HUES64 (cell line): ENCODE measurements at regions not wholly inside any gene's neighbourhood (a gene's known extent, or its start where the extent isn't known, plus 50 kb on each side); places are given as distances from the start of the nearest gene placed in this dataset.

Source experiments
- H3K27ac ChIP-seq: 2 replicates; pipeline ENCODE4 v1.7.0; 2013; ENCODE audit warnings: low read depth, low read length, inconsistent platforms
- H3K27me3 ChIP-seq: 2 replicates; pipeline ENCODE4 v1.6.1; 2013; ENCODE audit warnings: mild to moderate bottlenecking, low read length; ENCODE audit not compliant: insufficient read depth
- H3K36me3 ChIP-seq: 2 replicates; pipeline ENCODE4 v1.6.1; 2013; ENCODE audit warnings: mild to moderate bottlenecking, low read length; ENCODE audit not compliant: insufficient read depth
- H3K4me1 ChIP-seq: 2 replicates; pipeline ENCODE4 v1.6.1; 2013; ENCODE audit warnings: mild to moderate bottlenecking, low read length, moderate library complexity; ENCODE audit not compliant: insufficient read depth
- H3K4me3 ChIP-seq: 2 replicates; pipeline ENCODE4 v1.5.1; 2013; ENCODE audit warnings: mild to moderate bottlenecking, low read length, moderate library complexity
- H3K9ac ChIP-seq: 2 replicates; pipeline ENCODE4 v1.6.1; 2013; ENCODE audit warnings: mild to moderate bottlenecking, low read depth, low read length
- H3K9me3 ChIP-seq: 2 replicates; pipeline ENCODE4 v1.6.1; 2013; ENCODE audit warnings: low read depth, low read length; ENCODE audit not compliant: insufficient read depth
- WGBS: fragments of 150-250, 120-280 bp; methylation state at CpG from one replicate; pipeline ENCODE4 v1.1.7; 2013; ENCODE audit warnings: missing lambda C conversion rate; 5-methylcytosine and 5-hydroxymethylcytosine counted together

- Histone ChIP-seq H3K27me3 (no peaks in the 10 kb centered on the region), H3K9me3 (no peaks in the 10 kb centered on the region), H3K9ac (no peak overlapping the region), H3K4me1 (no peaks in the 10 kb centered on the region), H3K36me3 (no peaks in the 10 kb centered on the region), H3K27ac (no peak overlapping the region), H3K4me3 (no peak overlapping the region)
- 100% methylated on average over 1 of the region's 1 CpG for WGBS
Measured at GRCh38 chr4:20529691-20530090, 170.6 kb upstream of the PACRGL start.

GRCh38 chr4:20532116-20532790 is 168.0 kb upstream of the PACRGL start:
- no peaks in the 10 kb centered on the region for H3K9me3 ChIP-seq
- H3K27me3 ChIP-seq = no peaks in the 10 kb centered on the region
- H3K4me1 ChIP-seq = no peaks in the 10 kb centered on the region
- no peaks in the 10 kb centered on the region for H3K36me3 ChIP-seq
- H3K9ac ChIP-seq = no peak overlapping the region
- no peak overlapping the region for H3K4me3 ChIP-seq
- H3K27ac ChIP-seq = no peak overlapping the region
- 91% methylated on average over 3 of the region's 3 CpGs for WGBS

DNA sequence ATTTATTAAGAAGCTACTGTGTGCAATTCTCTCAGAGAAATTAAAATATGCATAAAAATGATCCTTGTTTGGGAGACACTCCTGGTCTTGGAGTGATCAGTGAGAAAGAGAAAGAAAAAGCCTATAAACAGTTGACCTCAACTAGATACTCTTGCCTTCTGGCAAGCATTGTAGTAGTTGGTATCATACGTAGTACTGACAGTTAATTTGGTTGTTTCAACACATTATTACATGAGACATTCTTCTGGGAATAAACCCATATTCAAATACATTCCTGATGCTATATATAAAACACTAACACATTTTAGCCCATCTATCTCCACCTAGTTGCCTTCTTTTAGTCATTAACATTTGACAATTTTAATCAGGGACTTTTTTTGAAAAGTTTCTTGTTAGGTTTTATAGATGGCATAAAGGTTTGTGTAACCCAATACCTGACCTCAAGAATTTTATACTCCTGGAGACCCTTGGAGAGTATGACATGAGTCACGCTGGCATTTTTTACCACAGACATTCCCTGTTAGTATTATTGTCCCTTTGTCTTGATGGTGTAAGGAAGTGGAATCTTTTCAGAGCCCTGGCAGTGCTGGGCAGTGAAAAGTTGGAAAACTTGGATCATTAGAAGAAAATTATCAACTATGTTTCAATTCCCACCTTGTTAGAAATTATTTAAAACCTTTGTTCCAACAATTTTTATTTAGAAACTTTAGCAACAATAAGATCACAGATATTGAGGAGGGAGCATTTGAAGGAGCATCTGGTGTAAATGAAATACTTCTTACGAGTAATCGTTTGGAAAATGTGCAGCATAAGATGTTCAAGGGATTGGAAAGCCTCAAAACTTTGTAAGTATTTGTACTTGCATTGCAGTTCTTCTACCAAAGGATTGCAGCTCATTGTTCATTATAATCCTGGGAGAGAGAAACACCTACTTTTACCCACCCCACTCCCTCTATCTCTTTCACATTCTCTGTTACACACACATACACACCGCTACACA is 167.1 kb upstream of the PACRGL start:
- Histone ChIP-seq H3K36me3 (no peaks in the 10 kb centered on the region), H3K27ac (no peak overlapping the region)
- 94% methylated on average over 3 of the region's 5 CpGs for WGBS

DNA sequence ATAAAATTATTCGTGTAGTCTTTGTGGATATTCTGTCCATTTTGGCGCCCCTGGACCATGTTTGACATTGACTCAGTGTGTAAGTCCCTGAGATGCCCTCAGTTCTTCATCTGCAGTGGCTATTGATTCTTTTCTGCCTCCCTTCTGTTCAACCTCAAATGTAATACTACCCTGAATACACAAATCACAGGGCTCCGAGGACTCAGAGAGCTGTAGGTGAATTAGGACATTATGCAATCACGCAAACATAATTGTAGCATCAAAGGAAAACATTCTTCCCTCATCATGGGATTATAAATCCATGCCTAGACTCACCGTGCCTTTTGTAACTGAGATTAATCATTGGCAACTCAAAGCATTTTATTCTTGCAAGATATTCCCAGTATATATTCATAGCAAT is 161.4 kb upstream of the PACRGL start:
- no peak overlapping the region for H3K9ac ChIP-seq
- H3K4me1 ChIP-seq = no peaks in the 10 kb centered on the region
- H3K36me3 ChIP-seq = no peaks in the 10 kb centered on the region
- H3K4me3 ChIP-seq = no peak overlapping the region
- H3K27me3 ChIP-seq = no peaks in the 10 kb centered on the region
- H3K27ac ChIP-seq = no peak overlapping the region
- 96% methylated on average over 5 of the region's 5 CpGs for WGBS
- no peaks in the 10 kb centered on the region for H3K9me3 ChIP-seq

More for the DNA sequence above, 167.1 kb upstream of the PACRGL start:
- Histone ChIP-seq H3K27me3 (no peaks in the 10 kb centered on the region), H3K4me3 (no peak overlapping the region), H3K9ac (no peak overlapping the region), H3K9me3 (no peaks in the 10 kb centered on the region), H3K4me1 (no peaks in the 10 kb centered on the region)

- H3K9me3 ChIP-seq = no peaks in the 10 kb centered on the region
- no peaks in the 10 kb centered on the region for H3K4me1 ChIP-seq
- H3K9ac ChIP-seq = no peak overlapping the region
- no peaks in the 10 kb centered on the region for H3K36me3 ChIP-seq
- no peaks in the 10 kb centered on the region for H3K27me3 ChIP-seq
- no peak overlapping the region for H3K27ac ChIP-seq
- no peak overlapping the region for H3K4me3 ChIP-seq
- 90% methylated on average over 2 of the region's 2 CpGs for WGBS
Measured at GRCh38 chr4:20543131-20543530, 157.1 kb upstream of the PACRGL start.

GRCh38 chr4:20544645-20545044 is 155.6 kb upstream of the PACRGL start:
- Histone ChIP-seq H3K9ac (no peak overlapping the region), H3K27me3 (no peaks in the 10 kb centered on the region), H3K27ac (no peak overlapping the region), H3K36me3 (no peaks in the 10 kb centered on the region), H3K9me3 (no peaks in the 10 kb centered on the region), H3K4me3 (no peak overlapping the region), H3K4me1 (no peaks in the 10 kb centered on the region)
- 82% methylated on average over 2 of the region's 3 CpGs for WGBS

- 80% methylated on average over 4 of the region's 5 CpGs for WGBS
Measured at GRCh38 chr4:20552004-20552403, 148.3 kb upstream of the PACRGL start.

DNA sequence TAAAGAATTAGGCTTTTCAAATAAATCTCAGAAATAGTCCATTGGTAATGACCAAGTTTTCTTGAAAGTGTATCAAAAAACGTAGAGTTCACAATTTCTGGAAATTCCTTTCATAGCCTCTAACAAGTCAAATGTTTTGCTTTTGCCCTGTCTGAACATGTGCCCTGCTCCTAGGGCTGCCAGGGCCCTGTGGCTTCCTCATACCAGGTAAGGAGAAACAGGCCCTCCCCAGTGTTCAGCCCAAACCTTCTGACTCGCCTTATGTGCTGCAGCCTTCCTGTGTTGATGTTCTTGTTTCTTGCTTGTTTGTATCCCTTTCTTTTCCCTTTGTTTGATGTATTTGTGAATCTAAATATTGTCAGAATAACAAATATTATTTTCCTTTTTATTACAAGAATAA is 146.1 kb upstream of the PACRGL start:
- H3K9ac ChIP-seq = no peak overlapping the region
- no peak overlapping the region for H3K4me3 ChIP-seq
- H3K4me1 ChIP-seq = peaks cover 7% of the 10 kb centered on the region
- H3K27ac ChIP-seq = no peak overlapping the region
- H3K27me3 ChIP-seq = no peaks in the 10 kb centered on the region
- 95% methylated on average over 1 of the region's 2 CpGs for WGBS
- no peaks in the 10 kb centered on the region for H3K9me3 ChIP-seq
- H3K36me3 ChIP-seq = no peaks in the 10 kb centered on the region; the same call in 1 of the 2 replicates

More at GRCh38 chr4:20552004-20552403, 148.3 kb upstream of the PACRGL start:
- Histone ChIP-seq H3K27ac (no peak overlapping the region), H3K36me3 (no peaks in the 10 kb centered on the region), H3K4me1 (peaks cover 7% of the 10 kb centered on the region), H3K4me3 (no peak overlapping the region), H3K9ac (no peak overlapping the region), H3K27me3 (no peaks in the 10 kb centered on the region), H3K9me3 (no peaks in the 10 kb centered on the region)

GRCh38 chr4:20565075-20565721 is 135.1 kb upstream of the PACRGL start:
- H3K27ac ChIP-seq = no peak overlapping the region
- WGBS = 87% methylated on average over 7 of the region's 7 CpGs
- H3K9ac ChIP-seq = no peak overlapping the region
- H3K9me3 ChIP-seq = no peaks in the 10 kb centered on the region
- H3K27me3 ChIP-seq = no peaks in the 10 kb centered on the region
- H3K4me1 ChIP-seq = 0 out of 2 replicates have a peak, but pooled peaks cover 4% of the 10 kb centered on the region
- H3K4me3 ChIP-seq = no peak overlapping the region
- H3K36me3 ChIP-seq = no peaks in the 10 kb centered on the region

GRCh38 chr4:20570981-20571715 is 129.1 kb upstream of the PACRGL start:
- Histone ChIP-seq H3K9ac (no peak overlapping the region), H3K27ac (no peak overlapping the region), H3K4me3 (no peak overlapping the region), H3K36me3 (no peaks in the 10 kb centered on the region), H3K27me3 (no peaks in the 10 kb centered on the region), H3K9me3 (no peaks in the 10 kb centered on the region), H3K4me1 (peaks cover 27% of the 10 kb centered on the region)
- whole genome bisulfite sequencing = 84% methylated on average over 2 of the region's 2 CpGs
